ENCODE measurements at regions not wholly inside any gene's neighbourhood (a gene's known extent, or its start where the extent isn't known, plus 50 kb on each side); places are given as distances from the start of the nearest gene placed in this dataset.

DNA sequence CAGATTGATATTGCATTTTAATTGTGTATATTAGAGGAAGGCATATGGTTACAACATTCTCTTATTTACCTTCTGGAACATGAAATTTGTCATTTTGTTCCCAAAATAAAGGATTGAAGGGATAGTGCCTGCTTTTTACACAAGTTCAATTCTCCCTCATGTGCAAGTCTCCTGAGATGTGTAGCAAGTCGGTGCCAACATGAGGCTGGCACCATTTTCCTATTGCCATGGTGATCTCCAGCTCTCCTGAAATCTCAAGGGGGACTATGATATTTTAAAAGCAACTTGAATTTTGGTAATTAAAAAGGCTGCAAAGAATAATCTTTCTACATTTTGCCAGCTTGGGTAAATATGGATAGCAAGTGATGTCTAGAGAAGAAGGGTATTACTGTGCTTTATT is 693.3 kb upstream of the WWC1 start:
- TF ChIP-seq, protein P1, sequence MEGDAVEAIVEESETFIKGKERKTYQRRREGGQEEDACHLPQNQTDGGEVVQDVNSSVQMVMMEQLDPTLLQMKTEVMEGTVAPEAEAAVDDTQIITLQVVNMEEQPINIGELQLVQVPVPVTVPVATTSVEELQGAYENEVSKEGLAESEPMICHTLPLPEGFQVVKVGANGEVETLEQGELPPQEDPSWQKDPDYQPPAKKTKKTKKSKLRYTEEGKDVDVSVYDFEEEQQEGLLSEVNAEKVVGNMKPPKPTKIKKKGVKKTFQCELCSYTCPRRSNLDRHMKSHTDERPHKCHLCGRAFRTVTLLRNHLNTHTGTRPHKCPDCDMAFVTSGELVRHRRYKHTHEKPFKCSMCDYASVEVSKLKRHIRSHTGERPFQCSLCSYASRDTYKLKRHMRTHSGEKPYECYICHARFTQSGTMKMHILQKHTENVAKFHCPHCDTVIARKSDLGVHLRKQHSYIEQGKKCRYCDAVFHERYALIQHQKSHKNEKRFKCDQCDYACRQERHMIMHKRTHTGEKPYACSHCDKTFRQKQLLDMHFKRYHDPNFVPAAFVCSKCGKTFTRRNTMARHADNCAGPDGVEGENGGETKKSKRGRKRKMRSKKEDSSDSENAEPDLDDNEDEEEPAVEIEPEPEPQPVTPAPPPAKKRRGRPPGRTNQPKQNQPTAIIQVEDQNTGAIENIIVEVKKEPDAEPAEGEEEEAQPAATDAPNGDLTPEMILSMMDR (IDR thresholded peaks at IDR 0.05) = no peak
- no peak for TF ChIP-seq POLR2A (IDR thresholded peaks at IDR 0.05)
